ENCODE measurements at regions not wholly inside any gene's neighbourhood (a gene's known extent, or its start where the extent isn't known, plus 50 kb on each side); places are given as distances from the start of the nearest gene placed in this dataset.

DNA sequence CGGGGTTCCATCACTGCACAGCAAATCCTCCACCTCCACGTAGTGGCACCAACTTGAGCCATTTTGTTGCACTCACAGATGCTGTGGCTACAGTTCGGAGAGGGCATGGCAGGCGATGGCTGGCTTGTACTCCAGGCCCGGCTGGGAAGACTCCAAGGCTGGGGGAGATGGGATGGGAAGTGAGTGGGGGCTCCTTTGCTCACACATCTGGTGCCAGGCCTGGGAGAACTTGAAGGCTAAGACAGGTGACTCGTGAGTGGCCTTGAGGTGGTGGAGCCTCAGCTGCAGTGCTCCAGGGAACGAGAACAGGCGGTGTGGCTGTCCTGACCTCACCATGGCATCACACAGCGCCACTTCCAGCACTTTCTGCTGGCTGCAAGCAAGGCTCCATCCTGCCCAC is 87.9 kb downstream of the PLXNA1 start:
- no peak overlapping the region for H3K27ac ChIP-seq (ENCODE audit: insufficient read depth in 1 of 2, low read depth in 1 of 2, low read length in 2 of 2, poor library complexity in 1 of 2, severe bottlenecking in 2 of 2)
- ChIA-PET CTCF (no interaction called here), POLR2A (no interaction called here)
- peaks cover 0 to 13% (median 3%) of the 10 kb centered on the region in 5 experiments for H3K27me3 ChIP-seq (replicated peaks in 2 of 5; ENCODE audit: control insufficient read depth in 4 of 5, insufficient read depth in 5 of 5, low read length in 4 of 5)
- no peaks in the 10 kb centered on the region for H3K36me3 ChIP-seq (ENCODE audit: control insufficient read depth in 4 of 4, insufficient read depth in 4 of 4, low read length in 3 of 4)
- H3K4me1 ChIP-seq (ENCODE audit: control extremely low read depth in 1 of 4, control insufficient read depth in 4 of 4, insufficient read depth in 4 of 4, low read length in 3 of 4) = no peaks in the 10 kb centered on the region
- WGBS (ENCODE audit: insufficient coverage) = 97% methylated on average over 8 of the region's 9 CpGs
- H3K9me3 ChIP-seq (ENCODE audit: control extremely low read depth in 1 of 5, control insufficient read depth in 4 of 5, insufficient read depth in 2 of 5, low read depth in 1 of 5, low read length in 4 of 5) = no peaks in the 10 kb centered on the region
- no peak overlapping the region for H3K4me3 ChIP-seq (ENCODE audit: control insufficient read depth in 1 of 7, extremely low read depth in 1 of 7, insufficient read depth in 4 of 7, low read depth in 2 of 7, low read length in 6 of 7)
- no peak for DNase-seq

DNA sequence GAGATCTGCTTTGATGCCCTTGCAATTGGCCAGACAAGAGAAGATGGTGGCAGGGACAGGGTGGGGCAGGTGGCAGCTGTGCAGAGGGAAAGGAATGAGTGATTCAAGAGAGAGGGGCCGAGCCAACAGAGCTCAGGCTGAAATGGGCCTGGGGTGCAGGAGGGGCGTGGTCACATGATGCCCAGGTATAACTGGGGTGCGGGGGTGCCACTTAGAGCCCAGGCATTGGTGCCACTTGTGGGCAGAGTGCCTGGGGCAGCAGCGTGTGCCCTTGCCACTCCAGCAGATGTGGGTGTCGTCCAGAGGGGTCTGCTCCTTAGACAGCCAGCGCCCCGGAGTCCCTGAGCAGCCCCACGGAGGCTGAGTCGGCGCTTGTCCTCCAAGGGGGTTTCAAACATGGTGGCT is 88.7 kb downstream of the PLXNA1 start:
- no peak overlapping the region for H3K4me3 ChIP-seq (ENCODE audit: control insufficient read depth in 1 of 7, extremely low read depth in 1 of 7, insufficient read depth in 4 of 7, low read depth in 2 of 7, low read length in 6 of 7)
- ChIA-PET POLR2A (no interaction called here), CTCF (no interaction called here)
- peaks cover 0 to 9% (median 1%) of the 10 kb centered on the region in 5 experiments for H3K27me3 ChIP-seq (replicated peaks in 2 of 5; ENCODE audit: control insufficient read depth in 4 of 5, insufficient read depth in 5 of 5, low read length in 4 of 5)
- no peak for DNase-seq
- H3K36me3 ChIP-seq (ENCODE audit: control insufficient read depth in 4 of 4, insufficient read depth in 4 of 4, low read length in 3 of 4) = no peaks in the 10 kb centered on the region
- WGBS (ENCODE audit: insufficient coverage) = 100% methylated on average over 10 of the region's 10 CpGs
- H3K4me1 ChIP-seq (ENCODE audit: control extremely low read depth in 1 of 4, control insufficient read depth in 4 of 4, insufficient read depth in 4 of 4, low read length in 3 of 4) = no peaks in the 10 kb centered on the region
- H3K27ac ChIP-seq (ENCODE audit: insufficient read depth in 1 of 2, low read depth in 1 of 2, low read length in 2 of 2, poor library complexity in 1 of 2, severe bottlenecking in 2 of 2) = no peak overlapping the region
- H3K9me3 ChIP-seq (ENCODE audit: control extremely low read depth in 1 of 5, control insufficient read depth in 4 of 5, insufficient read depth in 2 of 5, low read depth in 1 of 5, low read length in 4 of 5) = no peaks in the 10 kb centered on the region

DNA sequence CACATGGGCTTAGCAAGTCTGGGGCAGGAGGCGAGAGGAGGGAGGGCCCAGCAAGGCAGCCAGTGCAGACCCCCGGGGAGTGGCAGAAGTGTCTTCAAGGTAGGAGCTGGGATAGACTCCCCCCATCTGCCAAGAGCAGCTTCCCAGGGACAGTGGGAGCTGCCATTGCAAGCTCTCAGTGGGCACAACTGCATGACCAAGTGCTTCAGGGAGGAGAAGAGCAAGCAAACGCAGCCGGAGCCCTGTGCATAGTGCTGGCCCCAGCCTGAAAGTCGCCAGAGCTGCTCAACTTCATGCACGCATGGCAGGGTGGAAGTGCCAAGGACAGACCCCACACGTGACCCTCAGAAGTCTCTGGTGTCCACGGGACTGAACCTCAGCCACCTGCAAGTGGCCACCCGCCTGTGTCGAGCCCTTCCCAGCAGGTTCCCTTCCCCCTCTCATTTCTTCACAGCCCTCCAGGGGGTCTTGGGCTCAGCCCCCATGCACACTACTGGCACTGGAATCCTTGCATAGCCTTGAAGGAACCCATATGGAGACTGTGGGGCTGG is 89.4 kb downstream of the PLXNA1 start:
- peaks cover 0 to 9% (median 0%) of the 10 kb centered on the region in 5 experiments for H3K27me3 ChIP-seq (replicated peaks in 2 of 5; ENCODE audit: control insufficient read depth in 4 of 5, insufficient read depth in 5 of 5, low read length in 4 of 5)
- WGBS (ENCODE audit: insufficient coverage) = 94% methylated on average over 9 of the region's 10 CpGs
- no peak for DNase-seq
- no peaks in the 10 kb centered on the region for H3K9me3 ChIP-seq (ENCODE audit: control extremely low read depth in 1 of 5, control insufficient read depth in 4 of 5, insufficient read depth in 2 of 5, low read depth in 1 of 5, low read length in 4 of 5)
- ChIA-PET POLR2A (no interaction called here), CTCF (no interaction called here)
- no peak overlapping the region for H3K27ac ChIP-seq (ENCODE audit: insufficient read depth in 1 of 2, low read depth in 1 of 2, low read length in 2 of 2, poor library complexity in 1 of 2, severe bottlenecking in 2 of 2)
- H3K4me1 ChIP-seq (ENCODE audit: control extremely low read depth in 1 of 4, control insufficient read depth in 4 of 4, insufficient read depth in 4 of 4, low read length in 3 of 4) = no peaks in the 10 kb centered on the region
- H3K4me3 ChIP-seq (ENCODE audit: control insufficient read depth in 1 of 7, extremely low read depth in 1 of 7, insufficient read depth in 4 of 7, low read depth in 2 of 7, low read length in 6 of 7) = no peak overlapping the region
- H3K36me3 ChIP-seq (ENCODE audit: control insufficient read depth in 4 of 4, insufficient read depth in 4 of 4, low read length in 3 of 4) = no peaks in the 10 kb centered on the region

DNA sequence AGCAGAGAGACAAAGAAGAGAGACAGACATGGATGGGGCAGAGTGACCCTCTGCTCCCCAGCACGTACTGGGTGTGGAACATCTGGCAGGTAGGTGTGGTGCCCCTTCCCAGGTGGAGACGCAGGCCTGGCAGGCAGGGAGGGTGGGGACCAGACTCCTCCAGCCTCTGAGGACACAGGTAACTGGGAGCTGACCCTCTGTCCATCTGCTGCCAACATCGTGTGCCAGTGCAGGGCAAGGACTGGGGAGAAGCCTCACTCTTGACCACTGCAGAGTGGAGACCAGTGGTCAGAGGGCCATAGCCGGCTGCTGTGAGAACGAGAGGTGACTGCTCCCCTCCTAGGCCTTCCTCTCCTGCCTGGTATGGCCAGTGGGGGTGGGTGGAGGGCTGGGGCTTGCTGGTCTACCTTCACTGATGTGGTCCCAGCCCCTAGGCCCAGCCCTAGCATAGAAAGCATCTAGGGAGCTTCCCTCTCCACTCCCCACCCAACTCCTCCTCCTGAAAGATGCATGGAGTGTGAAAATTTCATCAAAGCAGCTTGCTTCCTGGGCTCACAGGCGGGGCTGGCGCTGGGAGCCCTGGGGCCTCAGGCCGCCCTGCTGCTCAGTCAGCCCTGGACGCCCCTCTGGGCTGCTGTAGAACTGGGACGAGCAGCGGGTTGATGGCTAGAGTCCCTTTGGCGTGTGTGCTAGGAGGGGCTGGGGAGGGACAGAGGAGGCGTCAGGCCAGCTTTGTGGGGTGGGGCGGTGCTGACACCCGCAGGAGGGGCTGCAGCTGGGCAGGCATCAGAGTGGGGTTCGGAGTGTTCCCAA is 90.3 kb downstream of the PLXNA1 start:
- no peak overlapping the region for H3K27ac ChIP-seq (ENCODE audit: insufficient read depth in 1 of 2, low read depth in 1 of 2, low read length in 2 of 2, poor library complexity in 1 of 2, severe bottlenecking in 2 of 2)
- DNase-seq = no peak
- H3K36me3 ChIP-seq (ENCODE audit: control insufficient read depth in 4 of 4, insufficient read depth in 4 of 4, low read length in 3 of 4) = no peaks in the 10 kb centered on the region
- H3K9me3 ChIP-seq (ENCODE audit: control extremely low read depth in 1 of 5, control insufficient read depth in 4 of 5, insufficient read depth in 2 of 5, low read depth in 1 of 5, low read length in 4 of 5) = no peaks in the 10 kb centered on the region
- H3K4me3 ChIP-seq (ENCODE audit: control insufficient read depth in 1 of 7, extremely low read depth in 1 of 7, insufficient read depth in 4 of 7, low read depth in 2 of 7, low read length in 6 of 7) = no peak overlapping the region
- 92% methylated on average over 11 of the region's 16 CpGs for WGBS (ENCODE audit: insufficient coverage)
- H3K4me1 ChIP-seq (ENCODE audit: control extremely low read depth in 1 of 4, control insufficient read depth in 4 of 4, insufficient read depth in 4 of 4, low read length in 3 of 4) = no peaks in the 10 kb centered on the region
- POLR2A ChIA-PET = no interaction called here
- H3K27me3 ChIP-seq (replicated peaks in 2 of 5; ENCODE audit: control insufficient read depth in 4 of 5, insufficient read depth in 5 of 5, low read length in 4 of 5) = peaks cover 0 to 9% (median 0%) of the 10 kb centered on the region in 5 experiments
- CTCF ChIA-PET = no interaction called here

DNA sequence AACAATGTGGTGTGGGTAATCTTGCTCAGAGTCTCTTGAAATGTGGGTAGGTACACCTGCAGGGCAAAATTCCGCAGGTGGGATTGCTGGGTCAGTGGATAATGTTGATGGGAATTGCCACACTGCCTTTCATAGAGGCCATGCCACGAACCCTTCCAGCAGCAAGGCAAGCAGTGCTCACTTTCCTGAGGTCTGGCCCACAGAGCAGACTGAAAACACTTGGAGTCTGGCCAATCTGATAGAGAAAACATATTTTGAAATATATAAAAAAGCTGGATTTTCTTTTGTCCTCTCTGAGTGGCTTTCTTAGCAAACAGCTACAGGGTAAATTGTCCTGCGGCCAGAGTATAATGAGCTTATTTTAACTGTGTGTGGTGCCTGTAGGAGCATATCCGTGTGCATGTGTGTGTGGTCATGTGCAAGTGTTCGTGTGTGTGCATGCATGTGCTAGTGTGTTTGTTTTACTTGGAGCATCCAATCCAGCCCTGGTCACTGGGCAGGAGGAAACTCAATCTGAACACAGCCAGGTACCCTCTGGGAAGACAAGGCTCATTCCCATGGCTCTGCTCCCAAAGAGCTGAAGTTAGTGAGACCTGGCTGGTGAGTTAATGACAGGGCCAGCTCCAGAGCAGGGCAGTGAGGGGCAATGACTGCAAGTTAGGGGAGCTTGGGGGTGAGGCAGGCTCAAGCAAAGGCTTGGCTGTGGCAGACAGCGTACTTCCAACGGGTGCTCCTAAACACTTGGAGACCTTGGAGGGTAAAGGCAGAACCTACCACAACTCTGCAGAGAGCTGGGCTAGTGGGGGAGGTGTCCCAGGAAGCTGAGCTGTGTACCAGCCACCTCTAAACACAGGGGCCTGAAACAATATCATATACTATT is 91.3 kb downstream of the PLXNA1 start:
- peaks cover 0 to 9% (median 0%) of the 10 kb centered on the region in 5 experiments for H3K27me3 ChIP-seq (replicated peaks in 2 of 5; ENCODE audit: control insufficient read depth in 4 of 5, insufficient read depth in 5 of 5, low read length in 4 of 5)
- ChIA-PET CTCF (interaction anchor here (1.4 kb wide), 1 partner anchor 9 kb away, joined by 3 read pairs; no protein-coding TSS in a partner anchor), POLR2A (no interaction called here)
- H3K9me3 ChIP-seq (ENCODE audit: control extremely low read depth in 1 of 5, control insufficient read depth in 4 of 5, insufficient read depth in 2 of 5, low read depth in 1 of 5, low read length in 4 of 5) = no peaks in the 10 kb centered on the region
- no peaks in the 10 kb centered on the region for H3K4me1 ChIP-seq (ENCODE audit: control extremely low read depth in 1 of 4, control insufficient read depth in 4 of 4, insufficient read depth in 4 of 4, low read length in 3 of 4)
- no peak for DNase-seq
- WGBS (ENCODE audit: insufficient coverage) = 85% methylated on average over 5 of the region's 7 CpGs
- no peak overlapping the region for H3K27ac ChIP-seq (ENCODE audit: insufficient read depth in 1 of 2, low read depth in 1 of 2, low read length in 2 of 2, poor library complexity in 1 of 2, severe bottlenecking in 2 of 2)
- no peak overlapping the region for H3K4me3 ChIP-seq (ENCODE audit: control insufficient read depth in 1 of 7, extremely low read depth in 1 of 7, insufficient read depth in 4 of 7, low read depth in 2 of 7, low read length in 6 of 7)
- no peaks in the 10 kb centered on the region for H3K36me3 ChIP-seq (ENCODE audit: control insufficient read depth in 4 of 4, insufficient read depth in 4 of 4, low read length in 3 of 4)

DNA sequence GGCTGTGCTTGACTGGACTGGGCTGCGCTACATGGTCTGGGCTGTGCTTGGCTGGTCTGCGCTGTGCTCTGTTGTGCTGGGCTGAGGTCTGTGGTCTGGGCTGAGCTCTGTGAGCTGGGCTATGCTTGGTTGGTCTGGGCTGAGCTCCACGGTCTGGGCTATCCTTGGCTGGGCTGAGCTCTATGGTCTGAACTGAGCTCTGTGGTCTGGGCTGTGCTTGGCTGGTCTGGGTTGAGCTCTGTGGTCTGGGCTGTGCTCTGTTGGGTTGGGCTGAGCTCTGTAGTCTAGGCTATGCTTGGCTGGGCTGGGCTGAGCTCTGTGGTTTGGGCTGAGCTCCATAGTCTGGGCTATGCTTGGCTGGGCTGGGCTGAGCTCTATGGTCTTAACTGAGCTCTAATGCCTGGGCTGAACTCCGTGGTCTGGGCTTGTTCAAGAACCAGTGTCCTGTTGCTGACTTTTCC is 92.0 kb downstream of the PLXNA1 start:
- H3K4me1 ChIP-seq (ENCODE audit: control extremely low read depth in 1 of 4, control insufficient read depth in 4 of 4, insufficient read depth in 4 of 4, low read length in 3 of 4) = no peaks in the 10 kb centered on the region
- H3K36me3 ChIP-seq (ENCODE audit: control insufficient read depth in 4 of 4, insufficient read depth in 4 of 4, low read length in 3 of 4) = no peaks in the 10 kb centered on the region
- peaks cover 0 to 9% (median 0%) of the 10 kb centered on the region in 5 experiments for H3K27me3 ChIP-seq (replicated peaks in 2 of 5; ENCODE audit: control insufficient read depth in 4 of 5, insufficient read depth in 5 of 5, low read length in 4 of 5)
- H3K4me3 ChIP-seq (ENCODE audit: control insufficient read depth in 1 of 7, extremely low read depth in 1 of 7, insufficient read depth in 4 of 7, low read depth in 2 of 7, low read length in 6 of 7) = no peak overlapping the region
- 87% methylated on average over 4 of the region's 4 CpGs for WGBS (ENCODE audit: insufficient coverage)
- no peak overlapping the region for H3K27ac ChIP-seq (ENCODE audit: insufficient read depth in 1 of 2, low read depth in 1 of 2, low read length in 2 of 2, poor library complexity in 1 of 2, severe bottlenecking in 2 of 2)
- ChIA-PET CTCF (interaction anchor here (1.4 kb wide), 1 partner anchor 10 kb away, joined by 3 read pairs; no protein-coding TSS in a partner anchor), POLR2A (interaction anchor here (0.7 kb wide), 1 partner anchor 500 kb away, joined by 4 read pairs; no protein-coding TSS in a partner anchor)
- DNase-seq = peak in 2 of 3 donors; percentile 28 to 30
- no peaks in the 10 kb centered on the region for H3K9me3 ChIP-seq (ENCODE audit: control extremely low read depth in 1 of 5, control insufficient read depth in 4 of 5, insufficient read depth in 2 of 5, low read depth in 1 of 5, low read length in 4 of 5)

All from common myeloid progenitor, CD34-positive (primary cell).